ENCODE measurements at regions not wholly inside any gene's neighbourhood (a gene's known extent, or its start where the extent isn't known, plus 50 kb on each side); places are given as distances from the start of the nearest gene placed in this dataset.

GRCh38 chr5:107040907-107041306 is 629.8 kb downstream of the EFNA5 start:
- H3K36me3 ChIP-seq (ENCODE audit: control insufficient read depth in 3 of 3, insufficient read depth in 3 of 3, low read length in 3 of 3), result no peaks in the 10 kb centered on the region
- H3K27me3 ChIP-seq (ENCODE audit: control insufficient read depth in 3 of 3, insufficient read depth in 3 of 3, low read length in 3 of 3), result no peaks in the 10 kb centered on the region
- no peak overlapping the region for H3K9ac ChIP-seq (ENCODE audit: low read depth in 1 of 3, low read length in 3 of 3)
- H3K4me1 ChIP-seq (ENCODE audit: control insufficient read depth in 3 of 3, insufficient read depth in 3 of 3, low read length in 3 of 3), result no peaks in the 10 kb centered on the region
- no peak overlapping the region for H3K27ac ChIP-seq (ENCODE audit: low read depth, low read length)
- H3K9me3 ChIP-seq (ENCODE audit: control insufficient read depth in 3 of 3, low read length in 3 of 3), result no peaks in the 10 kb centered on the region
- H3K4me3 ChIP-seq (ENCODE audit: low read length in 3 of 3), result no peak overlapping the region

- Histone ChIP-seq H3K4me1 (ENCODE audit: control insufficient read depth in 3 of 3, insufficient read depth in 3 of 3, low read length in 3 of 3) (no peaks in the 10 kb centered on the region), H3K9ac (ENCODE audit: low read depth in 1 of 3, low read length in 3 of 3) (no peak overlapping the region), H3K36me3 (ENCODE audit: control insufficient read depth in 3 of 3, insufficient read depth in 3 of 3, low read length in 3 of 3) (no peaks in the 10 kb centered on the region), H3K9me3 (ENCODE audit: control insufficient read depth in 3 of 3, low read length in 3 of 3) (no peaks in the 10 kb centered on the region), H3K4me3 (ENCODE audit: low read length in 3 of 3) (no peak overlapping the region), H3K27ac (ENCODE audit: low read depth, low read length) (no peak overlapping the region), H3K27me3 (ENCODE audit: control insufficient read depth in 3 of 3, insufficient read depth in 3 of 3, low read length in 3 of 3) (no peaks in the 10 kb centered on the region)
These were observed 638.1 kb downstream of the EFNA5 start for GRCh38 chr5:107032629-107033028.

- no peaks in the 10 kb centered on the region for H3K36me3 ChIP-seq (ENCODE audit: control insufficient read depth in 3 of 3, insufficient read depth in 3 of 3, low read length in 3 of 3)
- no peak overlapping the region for H3K27ac ChIP-seq (ENCODE audit: low read depth, low read length)
- H3K9me3 ChIP-seq (ENCODE audit: control insufficient read depth in 3 of 3, low read length in 3 of 3), result no peaks in the 10 kb centered on the region
- H3K4me1 ChIP-seq (ENCODE audit: control insufficient read depth in 3 of 3, insufficient read depth in 3 of 3, low read length in 3 of 3), result no peaks in the 10 kb centered on the region
- no peak overlapping the region for H3K4me3 ChIP-seq (ENCODE audit: low read length in 3 of 3)
- H3K27me3 ChIP-seq (ENCODE audit: control insufficient read depth in 3 of 3, insufficient read depth in 3 of 3, low read length in 3 of 3), result no peaks in the 10 kb centered on the region
- H3K9ac ChIP-seq (ENCODE audit: low read depth in 1 of 3, low read length in 3 of 3), result no peak overlapping the region
These were observed 641.8 kb downstream of the EFNA5 start for GRCh38 chr5:107028938-107029337.

GRCh38 chr5:107025712-107026497 is 644.8 kb downstream of the EFNA5 start:
- no peaks in the 10 kb centered on the region for H3K9me3 ChIP-seq (ENCODE audit: control insufficient read depth in 3 of 3, low read length in 3 of 3)
- no peaks in the 10 kb centered on the region for H3K36me3 ChIP-seq (ENCODE audit: control insufficient read depth in 3 of 3, insufficient read depth in 3 of 3, low read length in 3 of 3)
- no peak overlapping the region for H3K4me3 ChIP-seq (ENCODE audit: low read length in 3 of 3)
- no peak overlapping the region for H3K9ac ChIP-seq (ENCODE audit: low read depth in 1 of 3, low read length in 3 of 3)
- no peaks in the 10 kb centered on the region for H3K4me1 ChIP-seq (ENCODE audit: control insufficient read depth in 3 of 3, insufficient read depth in 3 of 3, low read length in 3 of 3)
- H3K27me3 ChIP-seq (ENCODE audit: control insufficient read depth in 3 of 3, insufficient read depth in 3 of 3, low read length in 3 of 3), result no peaks in the 10 kb centered on the region
- no peak overlapping the region for H3K27ac ChIP-seq (ENCODE audit: low read depth, low read length)

GRCh38 chr5:107023732-107024131 is 647.0 kb downstream of the EFNA5 start:
- no peaks in the 10 kb centered on the region for H3K27me3 ChIP-seq (ENCODE audit: control insufficient read depth in 3 of 3, insufficient read depth in 3 of 3, low read length in 3 of 3)
- no peak overlapping the region for H3K4me3 ChIP-seq (ENCODE audit: low read length in 3 of 3)

GRCh38 chr5:107021575-107021974 is 649.2 kb downstream of the EFNA5 start:
- Histone ChIP-seq H3K27ac (ENCODE audit: low read depth, low read length) (no peak overlapping the region), H3K27me3 (ENCODE audit: control insufficient read depth in 3 of 3, insufficient read depth in 3 of 3, low read length in 3 of 3) (no peaks in the 10 kb centered on the region), H3K4me1 (ENCODE audit: control insufficient read depth in 3 of 3, insufficient read depth in 3 of 3, low read length in 3 of 3) (no peaks in the 10 kb centered on the region), H3K36me3 (ENCODE audit: control insufficient read depth in 3 of 3, insufficient read depth in 3 of 3, low read length in 3 of 3) (no peaks in the 10 kb centered on the region), H3K4me3 (ENCODE audit: low read length in 3 of 3) (no peak overlapping the region), H3K9ac (ENCODE audit: low read depth in 1 of 3, low read length in 3 of 3) (no peak overlapping the region), H3K9me3 (ENCODE audit: control insufficient read depth in 3 of 3, low read length in 3 of 3) (no peaks in the 10 kb centered on the region)

More at GRCh38 chr5:107023732-107024131, 647.0 kb downstream of the EFNA5 start:
- Histone ChIP-seq H3K27ac (ENCODE audit: low read depth, low read length) (no peak overlapping the region), H3K36me3 (ENCODE audit: control insufficient read depth in 3 of 3, insufficient read depth in 3 of 3, low read length in 3 of 3) (no peaks in the 10 kb centered on the region), H3K9ac (ENCODE audit: low read depth in 1 of 3, low read length in 3 of 3) (no peak overlapping the region), H3K4me1 (ENCODE audit: control insufficient read depth in 3 of 3, insufficient read depth in 3 of 3, low read length in 3 of 3) (no peaks in the 10 kb centered on the region), H3K9me3 (ENCODE audit: control insufficient read depth in 3 of 3, low read length in 3 of 3) (no peaks in the 10 kb centered on the region)

- Histone ChIP-seq H3K27me3 (ENCODE audit: control insufficient read depth in 3 of 3, insufficient read depth in 3 of 3, low read length in 3 of 3) (no peaks in the 10 kb centered on the region), H3K9me3 (ENCODE audit: control insufficient read depth in 3 of 3, low read length in 3 of 3) (no peaks in the 10 kb centered on the region), H3K9ac (ENCODE audit: low read depth in 1 of 3, low read length in 3 of 3) (no peak overlapping the region), H3K4me1 (ENCODE audit: control insufficient read depth in 3 of 3, insufficient read depth in 3 of 3, low read length in 3 of 3) (no peaks in the 10 kb centered on the region), H3K4me3 (ENCODE audit: low read length in 3 of 3) (no peak overlapping the region), H3K27ac (ENCODE audit: low read depth, low read length) (no peak overlapping the region), H3K36me3 (ENCODE audit: control insufficient read depth in 3 of 3, insufficient read depth in 3 of 3, low read length in 3 of 3) (no peaks in the 10 kb centered on the region)
These were observed 650.1 kb downstream of the EFNA5 start for GRCh38 chr5:107020626-107021025.

- no peak overlapping the region for H3K9ac ChIP-seq (ENCODE audit: low read depth in 1 of 3, low read length in 3 of 3)
- no peak overlapping the region for H3K27ac ChIP-seq (ENCODE audit: low read depth, low read length)
- no peaks in the 10 kb centered on the region for H3K27me3 ChIP-seq (ENCODE audit: control insufficient read depth in 3 of 3, insufficient read depth in 3 of 3, low read length in 3 of 3)
- H3K9me3 ChIP-seq (ENCODE audit: control insufficient read depth in 3 of 3, low read length in 3 of 3), result no peaks in the 10 kb centered on the region
- H3K36me3 ChIP-seq (ENCODE audit: control insufficient read depth in 3 of 3, insufficient read depth in 3 of 3, low read length in 3 of 3), result no peaks in the 10 kb centered on the region
- H3K4me1 ChIP-seq (ENCODE audit: control insufficient read depth in 3 of 3, insufficient read depth in 3 of 3, low read length in 3 of 3), result no peaks in the 10 kb centered on the region
- H3K4me3 ChIP-seq (ENCODE audit: low read length in 3 of 3), result no peak overlapping the region
These were observed 653.1 kb downstream of the EFNA5 start for GRCh38 chr5:107017616-107018015.

- Histone ChIP-seq H3K4me3 (ENCODE audit: low read length in 3 of 3) (no peak overlapping the region), H3K36me3 (ENCODE audit: control insufficient read depth in 3 of 3, insufficient read depth in 3 of 3, low read length in 3 of 3) (no peaks in the 10 kb centered on the region), H3K9ac (ENCODE audit: low read depth in 1 of 3, low read length in 3 of 3) (no peak overlapping the region), H3K4me1 (ENCODE audit: control insufficient read depth in 3 of 3, insufficient read depth in 3 of 3, low read length in 3 of 3) (peaks cover 0 to 5% (median 5%) of the 10 kb centered on the region in 3 donors), H3K9me3 (ENCODE audit: control insufficient read depth in 3 of 3, low read length in 3 of 3) (no peaks in the 10 kb centered on the region), H3K27ac (ENCODE audit: low read depth, low read length) (no peak overlapping the region), H3K27me3 (ENCODE audit: control insufficient read depth in 3 of 3, insufficient read depth in 3 of 3, low read length in 3 of 3) (no peaks in the 10 kb centered on the region)
These were observed 658.4 kb downstream of the EFNA5 start for GRCh38 chr5:107012371-107012770.

- Histone ChIP-seq H3K4me3 (ENCODE audit: low read length in 3 of 3) (no peak overlapping the region), H3K36me3 (ENCODE audit: control insufficient read depth in 3 of 3, insufficient read depth in 3 of 3, low read length in 3 of 3) (no peaks in the 10 kb centered on the region), H3K9me3 (ENCODE audit: control insufficient read depth in 3 of 3, low read length in 3 of 3) (no peaks in the 10 kb centered on the region), H3K9ac (ENCODE audit: low read depth in 1 of 3, low read length in 3 of 3) (no peak overlapping the region), H3K4me1 (ENCODE audit: control insufficient read depth in 3 of 3, insufficient read depth in 3 of 3, low read length in 3 of 3) (peaks cover 0 to 5% (median 5%) of the 10 kb centered on the region in 3 donors), H3K27me3 (ENCODE audit: control insufficient read depth in 3 of 3, insufficient read depth in 3 of 3, low read length in 3 of 3) (no peaks in the 10 kb centered on the region), H3K27ac (ENCODE audit: low read depth, low read length) (no peak overlapping the region)
These were observed 659.1 kb downstream of the EFNA5 start for GRCh38 chr5:107011605-107012004.
